ENCODE measurements at regions not wholly inside any gene's neighbourhood (a gene's known extent, or its start where the extent isn't known, plus 50 kb on each side); places are given as distances from the start of the nearest gene placed in this dataset.

GRCh38 chr2:126796931-126797621 is 101.6 kb upstream of the TEX51 start:
- Histone ChIP-seq H3K27ac (ENCODE audit: low read depth, low read length, poor library complexity, severe bottlenecking) (no peak overlapping the region), H3K27me3 (ENCODE audit: insufficient read depth, low read length) (no peaks in the 10 kb centered on the region), H4K20me1 (ENCODE audit: insufficient read depth, low read length) (no peaks in the 10 kb centered on the region), H3K4me1 (ENCODE audit: insufficient read depth, low read length, severe bottlenecking) (no peaks in the 10 kb centered on the region), H3K4me3 (ENCODE audit: low read depth, low read length, poor library complexity, severe bottlenecking) (no peak overlapping the region), H3K9ac (ENCODE audit: low read length) (no peak overlapping the region), H3K4me2 (ENCODE audit: low read length) (no peak overlapping the region), H2AFZ (ENCODE audit: low read length) (no peak overlapping the region), H3K9me2 (ENCODE audit: low read depth, low read length) (no peaks in the 10 kb centered on the region), H3K79me2 (ENCODE audit: insufficient read depth, low read length) (no peaks in the 10 kb centered on the region), H3K9me3 (ENCODE audit: low read length) (no peaks in the 10 kb centered on the region), H3F3A (ENCODE audit: insufficient read depth, low read length) (no peaks in the 10 kb centered on the region), H3K36me3 (ENCODE audit: insufficient read depth, low read length) (no peaks in the 10 kb centered on the region)
- TF ChIP-seq CTCF (IDR thresholded peaks at IDR 0.05; ENCODE audit: low read length) (no peak), EZH2 (IDR thresholded peaks at IDR 0.05; ENCODE audit: borderline replicate concordance, low read length) (no peak)

GRCh38 chr2:126797622-126798275 is 100.9 kb upstream of the TEX51 start:
- H2AFZ ChIP-seq (ENCODE audit: low read length), result no peak overlapping the region
- no peak overlapping the region for H3K4me2 ChIP-seq (ENCODE audit: low read length)
- no peaks in the 10 kb centered on the region for H3K36me3 ChIP-seq (ENCODE audit: insufficient read depth, low read length)
- H3K9ac ChIP-seq (ENCODE audit: low read length), result no peak overlapping the region
- H3K79me2 ChIP-seq (ENCODE audit: insufficient read depth, low read length), result no peaks in the 10 kb centered on the region
- H3K4me1 ChIP-seq (ENCODE audit: insufficient read depth, low read length, severe bottlenecking), result no peaks in the 10 kb centered on the region
- no peak overlapping the region for H3K4me3 ChIP-seq (ENCODE audit: low read depth, low read length, poor library complexity, severe bottlenecking)
- H3K9me2 ChIP-seq (ENCODE audit: low read depth, low read length), result no peaks in the 10 kb centered on the region
- no peak for TF ChIP-seq CTCF (IDR thresholded peaks at IDR 0.05; ENCODE audit: low read length)
- no peak for TF ChIP-seq EZH2 (IDR thresholded peaks at IDR 0.05; ENCODE audit: borderline replicate concordance, low read length)
- no peaks in the 10 kb centered on the region for H3K27me3 ChIP-seq (ENCODE audit: insufficient read depth, low read length)
- no peaks in the 10 kb centered on the region for H4K20me1 ChIP-seq (ENCODE audit: insufficient read depth, low read length)
- H3K9me3 ChIP-seq (ENCODE audit: low read length), result no peaks in the 10 kb centered on the region
- no peak overlapping the region for H3K27ac ChIP-seq (ENCODE audit: low read depth, low read length, poor library complexity, severe bottlenecking)
- no peaks in the 10 kb centered on the region for H3F3A ChIP-seq (ENCODE audit: insufficient read depth, low read length)

- H3K9me3 ChIP-seq (ENCODE audit: low read length), result no peaks in the 10 kb centered on the region
- H4K20me1 ChIP-seq (ENCODE audit: insufficient read depth, low read length), result no peaks in the 10 kb centered on the region
- H3K4me1 ChIP-seq (ENCODE audit: insufficient read depth, low read length, severe bottlenecking), result no peaks in the 10 kb centered on the region
- no peak overlapping the region for H3K4me3 ChIP-seq (ENCODE audit: low read depth, low read length, poor library complexity, severe bottlenecking)
- H2AFZ ChIP-seq (ENCODE audit: low read length), result no peak overlapping the region
- no peaks in the 10 kb centered on the region for H3K36me3 ChIP-seq (ENCODE audit: insufficient read depth, low read length)
- H3K9ac ChIP-seq (ENCODE audit: low read length), result no peak overlapping the region
- no peak overlapping the region for H3K4me2 ChIP-seq (ENCODE audit: low read length)
- H3K79me2 ChIP-seq (ENCODE audit: insufficient read depth, low read length), result no peaks in the 10 kb centered on the region
- H3K27ac ChIP-seq (ENCODE audit: low read depth, low read length, poor library complexity, severe bottlenecking), result no peak overlapping the region
- no peaks in the 10 kb centered on the region for H3K27me3 ChIP-seq (ENCODE audit: insufficient read depth, low read length)
- TF ChIP-seq EZH2 (IDR thresholded peaks at IDR 0.05; ENCODE audit: borderline replicate concordance, low read length), result no peak
- H3K9me2 ChIP-seq (ENCODE audit: low read depth, low read length), result no peaks in the 10 kb centered on the region
- no peaks in the 10 kb centered on the region for H3F3A ChIP-seq (ENCODE audit: insufficient read depth, low read length)
Observed at GRCh38 chr2:126798276-126799140, 100.2 kb upstream of the TEX51 start.

Data from OCI-LY1 (cell line).